OCI-LY7 (cell line): ENCODE measurements at regions not wholly inside any gene's neighbourhood (a gene's known extent, or its start where the extent isn't known, plus 50 kb on each side); places are given as distances from the start of the nearest gene placed in this dataset.

Experiments
- CTCF ChIP-seq: fragments of 200-600 bp; sonication (generic); conservative IDR thresholded peaks from 2 replicates; pipeline ENCODE4 v1.5.1; 2014; ENCODE audit warnings: mild to moderate bottlenecking, antibody characterized with exemption, low read length, moderate library complexity, mixed read lengths
- EZH2phosphoT487 ChIP-seq: fragments of 200-600 bp; sonication (generic); IDR thresholded peaks from 2 replicates; pipeline ENCODE4 v1.6.1; 2018; ENCODE audit warnings: low read depth, borderline replicate concordance, mild to moderate bottlenecking, mixed run types, antibody characterized with exemption, low read length, moderate library complexity, mixed read lengths

DNA sequence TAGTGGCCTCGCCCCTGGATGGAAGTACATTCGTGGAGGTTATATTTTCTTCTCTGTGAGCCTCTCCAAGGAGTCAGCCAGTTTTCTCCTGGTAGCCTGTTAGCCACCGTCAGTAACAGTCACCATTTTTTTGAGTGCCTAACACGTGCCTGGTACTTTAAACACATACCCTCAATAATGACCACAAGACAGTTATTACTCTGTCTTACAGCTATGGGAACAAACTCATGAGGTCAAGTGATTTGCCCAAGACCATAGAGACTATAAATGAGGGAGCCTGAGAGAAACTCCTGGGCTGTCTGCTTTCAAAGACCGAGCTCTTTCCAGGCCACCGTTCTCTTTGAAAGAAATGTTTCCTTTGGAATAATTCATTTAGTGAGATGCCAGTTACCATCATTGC is 90.4 kb downstream of the PALM2AKAP2 start:
- no peak for TF ChIP-seq CTCF
- no peak for TF ChIP-seq EZH2phosphoT487
